GM12878 (cell line): ENCODE measurements at regions not wholly inside any gene's neighbourhood (a gene's known extent, or its start where the extent isn't known, plus 50 kb on each side); places are given as distances from the start of the nearest gene placed in this dataset.

Experiments
- CTCF ChIP-seq, 3 experiments: IDR thresholded peaks in 2 of 3; conservative IDR thresholded peaks in 1 of 3; 2 replicates each; pipeline ENCODE4 v1.5.1; 2011; ENCODE audit warnings: low read depth in 3 of 3, low read length in 3 of 3, mild to moderate bottlenecking in 3 of 3, control low read depth in 2 of 3, moderate library complexity in 2 of 3, inconsistent platforms in 1 of 3, mixed read lengths in 1 of 3; ENCODE audit not compliant: control insufficient read depth in 2 of 3, insufficient read depth in 1 of 3; ENCODE audit errors: extremely low read depth in 1 of 3
- HDAC2 ChIP-seq: fragments of 200-600 bp; sonication (generic); IDR thresholded peaks from 2 replicates; pipeline ENCODE4 v1.6.1; 2017
- USF2 ChIP-seq: IDR thresholded peaks from 2 replicates; pipeline ENCODE4 v1.6.1; 2011; ENCODE audit warnings: low read depth, low read length, improper control_type of control experiment, borderline replicate concordance

- no peak for TF ChIP-seq USF2
- TF ChIP-seq CTCF (IDR thresholded peaks at IDR 0.05 in 2 of 3, conservative IDR thresholded peaks at IDR 0.05 in 1 of 3; ENCODE audit: control insufficient read depth in 2 of 3, extremely low read depth in 1 of 3, insufficient read depth in 1 of 3, low read depth in 3 of 3, low read length in 3 of 3): no peak
- no peak for TF ChIP-seq HDAC2
Measured at GRCh38 chr11:115555336-115556090, 51.3 kb upstream of the CADM1 start.
